Sigmoid colon (tissue), 6 donors: ENCODE measurements at regions not wholly inside any gene's neighbourhood (a gene's known extent, or its start where the extent isn't known, plus 50 kb on each side); places are given as distances from the start of the nearest gene placed in this dataset.

Source experiments
- DNase-seq: peaks from one replicate; pipeline ENCODE4 v3.0.0-alpha.2; 2019
- H3K27ac ChIP-seq, 4 donors: fragments of 200-600 bp; sonication (generic); one replicate each; pipeline ENCODE4 v1.5.1; 2016 to 2019; ENCODE audit warnings: mild to moderate bottlenecking in 1 of 4
- H3K27me3 ChIP-seq, 3 donors: fragments of 200-600 bp; sonication (generic); one replicate each; pipeline ENCODE4 v1.5.1; 2019; ENCODE audit warnings: mild to moderate bottlenecking in 1 of 3
- H3K36me3 ChIP-seq, 4 donors: fragments of 200-600 bp; sonication (generic); one replicate each; pipeline ENCODE4 v1.5.1; 2016 to 2019
- H3K4me1 ChIP-seq, 4 donors: fragments of 200-600 bp; sonication (generic); one replicate each; pipeline ENCODE4 v1.5.1; 2017 to 2019
- H3K4me3 ChIP-seq, 4 donors: fragments of 200-600 bp; sonication (generic); one replicate each; pipeline ENCODE4 v1.5.1; 2017 to 2019; ENCODE audit warnings: mild to moderate bottlenecking in 2 of 4, moderate library complexity in 1 of 4
- H3K9me3 ChIP-seq, 4 donors: fragments of 200-600 bp in 3 of 4; sonication (generic) in 3 of 4; one replicate each; pipeline versions ENCODE4 v1.5.1 to v1.6.1; 2013 to 2019
- CTCF ChIP-seq, 4 experiments: fragments of 450-650 bp in 3 of 4; fragments of 200-600 bp in 1 of 4; IDR thresholded peaks; one replicate each; pipeline ENCODE4 v1.5.1; 2016 to 2019; ENCODE audit warnings: antibody characterized with exemption in 4 of 4, mild to moderate bottlenecking in 3 of 4, moderate library complexity in 2 of 4
- EP300 ChIP-seq, 4 donors: sonication (generic); formaldehyde crosslinking; IDR thresholded peaks; one replicate each; pipeline ENCODE4 v1.6.1; 2017; ENCODE audit warnings: antibody characterized with exemption in 4 of 4
- POLR2A ChIP-seq, 2 donors: fragments of 450-650 bp; IDR thresholded peaks; one replicate each; pipeline ENCODE4 v1.6.1; 2016; ENCODE audit warnings: antibody characterized with exemption in 2 of 2, mild to moderate bottlenecking in 2 of 2, moderate library complexity in 2 of 2
- POLR2AphosphoS5 ChIP-seq, 4 donors: sonication (generic); formaldehyde crosslinking; IDR thresholded peaks; one replicate each; pipeline ENCODE4 v1.6.1; 2017; ENCODE audit warnings: antibody characterized with exemption in 4 of 4
- WGBS, 2 donors: extraction: QIAGEN DNeasy Blood & Tissue Kit; methylation state at CpG; one replicate each; pipeline ENCODE4 v1.1.7; 2013; 5-methylcytosine and 5-hydroxymethylcytosine counted together
- intact Hi-C: fragments of 100-400 bp; cut with DNase I; formaldehyde crosslinking; loops from one replicate; pipeline ENCODE4 v1.15.1; 2023
- donor health status: healthy with polysubstance abuse.
- donor health status: healthy.

GRCh38 chr2:37466533-37467222, 122.2 kb downstream of the QPCT start:
- H3K27ac ChIP-seq, result no peak overlapping the region
- H3K27me3 ChIP-seq, result no peaks in the 10 kb centered on the region
- H3K4me3 ChIP-seq, result no peak overlapping the region
- no peaks in the 10 kb centered on the region for H3K36me3 ChIP-seq
- H3K9me3 ChIP-seq, result no peaks in the 10 kb centered on the region
- 85 to 89% methylated on average over 1 of the region's 1 CpG for WGBS, 2 donors
- DNase-seq, result no peak
- intact Hi-C loops, result no loop called here
- TF ChIP-seq POLR2AphosphoS5 (IDR thresholded peaks at IDR 0.05) (no peak), CTCF (IDR thresholded peaks at IDR 0.05) (no peak), POLR2A (IDR thresholded peaks at IDR 0.05) (no peak), EP300 (IDR thresholded peaks at IDR 0.05) (no peak)
- peaks cover 0 to 19% (median 6%) of the 10 kb centered on the region in 4 donors for H3K4me1 ChIP-seq

GRCh38 chr2:37468170-37468569, 123.7 kb downstream of the QPCT start:
- TF ChIP-seq POLR2AphosphoS5 (IDR thresholded peaks at IDR 0.05) (no peak), EP300 (IDR thresholded peaks at IDR 0.05) (no peak), CTCF (IDR thresholded peaks at IDR 0.05) (no peak), POLR2A (IDR thresholded peaks at IDR 0.05) (no peak)
- H3K36me3 ChIP-seq, result no peaks in the 10 kb centered on the region
- no peak overlapping the region for H3K27ac ChIP-seq
- WGBS, 2 donors, result 94 to 97% methylated on average over 4 of the region's 4 CpGs
- peaks cover 0 to 24% (median 9%) of the 10 kb centered on the region in 4 donors for H3K4me1 ChIP-seq
- H3K27me3 ChIP-seq, result no peaks in the 10 kb centered on the region
- no peaks in the 10 kb centered on the region for H3K9me3 ChIP-seq
- intact Hi-C loops, result no loop called here
- H3K4me3 ChIP-seq, result no peak overlapping the region
- no peak for DNase-seq

GRCh38 chr2:37469126-37469525, 124.7 kb downstream of the QPCT start:
- peaks cover 0 to 24% (median 10%) of the 10 kb centered on the region in 4 donors for H3K4me1 ChIP-seq
- H3K4me3 ChIP-seq, result no peak overlapping the region
- 95 to 98% methylated on average over 1 of the region's 1 CpG for WGBS, 2 donors
- DNase-seq, result no peak
- intact Hi-C loops, result no loop called here
- no peaks in the 10 kb centered on the region for H3K27me3 ChIP-seq
- H3K36me3 ChIP-seq, result no peaks in the 10 kb centered on the region
- no peak for TF ChIP-seq POLR2AphosphoS5 (IDR thresholded peaks at IDR 0.05)
- TF ChIP-seq EP300 (IDR thresholded peaks at IDR 0.05), result no peak
- no peak for TF ChIP-seq POLR2A (IDR thresholded peaks at IDR 0.05)
- no peak for TF ChIP-seq CTCF (IDR thresholded peaks at IDR 0.05)
- no peaks in the 10 kb centered on the region for H3K9me3 ChIP-seq
- H3K27ac ChIP-seq, result no peak overlapping the region

GRCh38 chr2:37471104-37471503, 126.7 kb downstream of the QPCT start:
- H3K27me3 ChIP-seq, result no peaks in the 10 kb centered on the region
- no peak for TF ChIP-seq CTCF (IDR thresholded peaks at IDR 0.05)
- TF ChIP-seq POLR2A (IDR thresholded peaks at IDR 0.05), result no peak
- intact Hi-C loops, result no loop called here
- H3K36me3 ChIP-seq, result no peaks in the 10 kb centered on the region
- no peak overlapping the region for H3K4me3 ChIP-seq
- no peak for DNase-seq
- WGBS, 2 donors, result 92 to 96% methylated on average over 1 of the region's 1 CpG
- H3K27ac ChIP-seq, result no peak overlapping the region
- no peaks in the 10 kb centered on the region for H3K9me3 ChIP-seq
- H3K4me1 ChIP-seq, result peaks cover 0 to 29% (median 13%) of the 10 kb centered on the region in 4 donors

GRCh38 chr2:37471994-37472393, 127.6 kb downstream of the QPCT start:
- no peak for DNase-seq
- H3K27ac ChIP-seq, result no peak overlapping the region

More at GRCh38 chr2:37471994-37472393, 127.6 kb downstream of the QPCT start:
- Histone ChIP-seq H3K4me3 (no peak overlapping the region), H3K27me3 (no peaks in the 10 kb centered on the region), H3K4me1 (peaks cover 0 to 32% (median 17%) of the 10 kb centered on the region in 4 donors), H3K9me3 (no peaks in the 10 kb centered on the region), H3K36me3 (no peaks in the 10 kb centered on the region)
- WGBS, 2 donors, result 70 to 84% methylated on average over 1 of the region's 1 CpG
- TF ChIP-seq POLR2AphosphoS5 (IDR thresholded peaks at IDR 0.05), result no peak
- no peak for TF ChIP-seq POLR2A (IDR thresholded peaks at IDR 0.05)
- TF ChIP-seq CTCF (IDR thresholded peaks at IDR 0.05), result no peak
- intact Hi-C loops, result no loop called here
